Right renal pelvis (tissue), 4 donors: ENCODE measurements at regions not wholly inside any gene's neighbourhood (a gene's known extent, or its start where the extent isn't known, plus 50 kb on each side); places are given as distances from the start of the nearest gene placed in this dataset.

ENCODE experiments used
- DNase-seq, 4 donors: peaks; one replicate each; pipeline ENCODE4 v3.0.0-alpha.2; 2013; ENCODE audit warnings: low read depth in 4 of 4, low spot score in 3 of 4, missing footprints in 1 of 4

- DNase-seq = no peak
Measured at GRCh38 chr2:45337481-45337880, 273.6 kb downstream of the SRBD1 start.

- DNase-seq = no peak
Measured at GRCh38 chr2:45334205-45334604, 276.9 kb downstream of the SRBD1 start.

GRCh38 chr2:45332567-45332966 lies 278.5 kb downstream of the SRBD1 start:
- DNase-seq = no peak

GRCh38 chr2:45332094-45332493 lies 279.0 kb downstream of the SRBD1 start:
- DNase-seq = no peak

GRCh38 chr2:45331410-45331786 lies 279.7 kb downstream of the SRBD1 start:
- DNase-seq = no peak

GRCh38 chr2:45330637-45331409 lies 280.2 kb downstream of the SRBD1 start:
- DNase-seq = no peak

GRCh38 chr2:45330108-45330507 lies 281.0 kb downstream of the SRBD1 start:
- DNase-seq = no peak

- DNase-seq = no peak
Measured at GRCh38 chr2:45329045-45329677, 281.9 kb downstream of the SRBD1 start.

GRCh38 chr2:45328264-45328870 lies 282.7 kb downstream of the SRBD1 start:
- DNase-seq = no peak

- DNase-seq = no peak
Measured at GRCh38 chr2:45323344-45323743, 287.7 kb downstream of the SRBD1 start.

GRCh38 chr2:45320956-45321355 lies 290.1 kb downstream of the SRBD1 start:
- no peak for DNase-seq

- no peak for DNase-seq
Measured at GRCh38 chr2:45319683-45320455, 291.2 kb downstream of the SRBD1 start.

- no peak for DNase-seq
Measured at GRCh38 chr2:45318686-45319085, 292.4 kb downstream of the SRBD1 start.

GRCh38 chr2:45316576-45317338 lies 294.3 kb downstream of the SRBD1 start:
- DNase-seq = no peak

GRCh38 chr2:45315861-45316260 lies 295.2 kb downstream of the SRBD1 start:
- no peak for DNase-seq

- DNase-seq = no peak
Measured at GRCh38 chr2:45312275-45312674, 298.8 kb downstream of the SRBD1 start.

- no peak for DNase-seq
Measured at GRCh38 chr2:45311559-45311958, 299.5 kb downstream of the SRBD1 start.

- DNase-seq = no peak
Measured at GRCh38 chr2:45307147-45307546, 297.9 kb upstream of the SIX2 start.

GRCh38 chr2:45305599-45305998 lies 296.3 kb upstream of the SIX2 start:
- no peak for DNase-seq

- no peak for DNase-seq
Measured at GRCh38 chr2:45303417-45304202, 294.4 kb upstream of the SIX2 start.
